Fibroblast of gingiva (primary cell): ENCODE measurements at regions not wholly inside any gene's neighbourhood (a gene's known extent, or its start where the extent isn't known, plus 50 kb on each side); places are given as distances from the start of the nearest gene placed in this dataset.
"Not testable (repeated sequence)": the region's sequence is repeated elsewhere in the genome, so short reads cannot be mapped to it uniquely, and the experiment has no call there.

Experiments used
- DNase-seq: peaks from one replicate; pipeline ENCODE4 v3.0.0-alpha.2; 2011; ENCODE audit warnings: low read depth

DNA sequence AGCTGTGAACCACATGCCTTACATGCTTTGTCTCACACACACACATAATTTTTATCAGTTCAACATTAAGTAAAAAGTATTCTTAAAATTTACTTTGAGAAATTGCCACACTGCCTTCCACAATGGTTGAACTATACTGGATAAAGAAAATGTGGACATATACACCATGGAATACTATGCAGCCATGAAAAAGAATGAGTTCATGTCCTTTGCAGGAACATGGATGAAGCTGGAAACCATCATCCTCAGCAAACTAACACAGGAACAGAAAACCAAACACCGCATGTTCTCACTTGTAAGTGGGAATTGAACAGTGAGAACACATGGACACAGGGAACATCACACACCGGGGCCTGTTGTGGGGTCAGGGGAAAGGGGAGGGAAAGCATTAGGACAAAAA is 774.9 kb upstream of the RAB6C start:
- DNase-seq: not testable (repeated sequence)

DNA sequence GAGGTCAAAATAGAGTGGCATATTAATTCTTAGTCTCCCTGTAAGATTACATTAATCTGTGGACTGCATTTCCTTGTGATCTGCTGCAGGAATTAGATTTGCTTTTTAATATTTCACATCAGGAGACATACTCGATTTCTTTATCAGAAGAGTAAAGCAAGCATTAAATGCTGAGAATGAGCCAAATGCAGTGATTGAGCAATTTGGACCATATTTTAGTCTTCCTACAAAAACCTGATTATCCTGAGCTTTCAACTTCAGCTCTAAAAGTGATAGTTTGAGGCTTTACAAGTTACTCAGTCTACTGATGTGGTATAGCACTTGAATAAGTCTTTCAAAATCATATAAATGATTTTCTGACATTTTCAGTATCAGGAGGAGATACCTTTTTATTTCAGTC is 774.3 kb upstream of the RAB6C start:
- DNase-seq: no peak

DNA sequence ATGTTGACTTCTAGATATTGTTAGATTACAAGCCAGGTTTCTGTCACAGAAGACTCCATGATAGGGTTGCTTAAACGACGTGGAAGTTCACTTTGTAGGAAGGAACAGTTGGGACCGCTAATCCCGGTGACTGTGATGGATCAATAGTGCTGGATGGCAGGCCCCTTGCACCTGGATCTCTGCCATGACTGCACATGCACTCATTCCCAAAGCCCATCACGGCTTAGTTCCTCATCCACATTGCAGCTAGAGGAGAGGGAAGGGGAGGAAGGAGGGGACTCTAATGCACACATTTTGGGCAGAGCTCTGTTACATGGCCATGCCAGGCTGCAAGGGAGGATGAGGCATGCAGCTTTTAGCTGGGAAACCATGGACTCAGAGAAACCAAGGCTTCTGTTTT is 773.7 kb upstream of the RAB6C start:
- no peak for DNase-seq

DNA sequence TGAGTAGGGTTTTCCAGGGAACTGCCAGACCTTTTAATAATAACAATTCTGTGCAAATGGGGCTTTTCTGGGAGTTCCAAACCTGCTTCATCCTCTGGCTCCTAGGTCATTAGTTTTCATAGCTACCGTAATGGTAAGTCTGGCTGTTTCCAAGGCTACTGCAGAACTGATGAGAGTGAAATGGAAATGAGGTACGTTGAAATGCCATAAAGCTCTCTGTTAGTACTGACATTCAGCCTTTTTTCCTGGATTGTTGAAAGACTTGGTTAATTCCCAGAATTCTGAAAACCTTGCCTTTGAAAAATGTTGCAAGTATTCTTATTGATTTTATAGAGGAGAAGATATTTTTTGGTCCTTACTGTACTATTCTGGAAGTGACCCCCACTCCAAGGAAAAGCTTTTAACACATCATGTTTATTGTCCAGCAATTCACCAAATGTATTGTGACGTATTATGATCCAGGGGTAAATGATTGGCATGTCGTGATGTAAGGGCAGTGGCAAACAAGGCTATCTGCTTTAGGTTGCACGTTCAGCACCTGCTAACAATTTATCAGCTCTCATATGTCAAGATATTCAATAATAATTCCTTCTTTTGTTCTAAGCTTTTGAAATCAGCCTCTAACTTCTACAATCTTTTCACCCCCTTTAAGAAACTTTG is 767.0 kb upstream of the RAB6C start:
- no peak for DNase-seq

DNA sequence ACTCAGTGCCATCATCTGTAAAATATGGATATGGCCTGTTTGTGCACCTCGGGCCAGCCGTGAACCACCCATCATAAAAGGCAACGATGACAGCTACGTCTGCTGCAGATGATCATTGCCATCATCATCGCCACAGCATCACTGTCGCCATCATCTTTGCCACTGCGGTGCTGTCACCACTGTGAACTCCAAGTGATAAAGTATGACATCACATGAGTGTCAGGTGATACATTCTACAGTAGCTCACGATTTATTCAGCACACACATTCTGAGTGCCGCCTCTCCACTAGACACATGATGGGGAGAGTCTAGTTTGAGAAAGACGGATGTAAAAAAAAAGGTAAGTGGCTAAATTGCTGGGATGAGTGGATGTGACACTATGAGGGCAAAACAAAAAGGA is 755.4 kb upstream of the RAB6C start:
- DNase-seq: no peak

DNA sequence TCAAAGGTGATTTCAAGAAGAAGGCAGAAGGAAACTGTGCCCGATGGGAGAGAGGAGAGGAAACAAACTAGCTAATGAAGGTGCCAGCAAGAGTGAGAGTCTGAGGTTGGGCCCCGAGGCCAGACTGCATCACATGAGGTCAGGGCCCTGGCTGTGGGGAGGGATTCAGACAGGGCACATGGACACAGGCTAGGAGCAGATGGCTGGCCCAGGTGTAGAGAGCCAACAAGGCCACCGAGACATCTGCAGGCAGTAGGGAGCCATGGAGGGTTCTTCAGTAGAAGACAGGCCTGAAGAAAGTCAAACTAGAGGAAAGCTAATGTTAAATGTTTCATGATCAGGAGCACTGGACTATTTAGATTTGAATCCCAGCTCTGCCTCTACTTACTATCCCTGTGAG is 755.0 kb upstream of the RAB6C start:
- no peak for DNase-seq

DNA sequence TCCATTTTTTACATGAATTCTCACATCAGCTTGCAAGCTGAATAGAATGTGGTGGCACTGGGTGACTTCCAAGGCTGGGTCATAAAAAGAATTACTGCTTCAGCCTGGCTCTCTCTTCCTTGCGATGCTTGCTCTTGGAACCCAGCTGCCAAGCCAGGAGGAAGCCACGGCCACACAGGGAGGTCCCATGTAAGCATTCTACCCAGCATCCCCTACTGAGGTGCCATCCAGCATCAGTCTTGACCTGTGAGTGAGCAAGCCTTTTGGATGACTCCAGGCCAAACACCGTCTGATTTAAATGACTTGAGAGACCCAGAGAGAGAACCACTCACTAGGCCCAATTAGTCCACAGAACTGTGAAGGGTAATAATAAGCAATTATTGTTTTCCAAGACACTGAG is 750.3 kb upstream of the RAB6C start:
- no peak for DNase-seq

DNA sequence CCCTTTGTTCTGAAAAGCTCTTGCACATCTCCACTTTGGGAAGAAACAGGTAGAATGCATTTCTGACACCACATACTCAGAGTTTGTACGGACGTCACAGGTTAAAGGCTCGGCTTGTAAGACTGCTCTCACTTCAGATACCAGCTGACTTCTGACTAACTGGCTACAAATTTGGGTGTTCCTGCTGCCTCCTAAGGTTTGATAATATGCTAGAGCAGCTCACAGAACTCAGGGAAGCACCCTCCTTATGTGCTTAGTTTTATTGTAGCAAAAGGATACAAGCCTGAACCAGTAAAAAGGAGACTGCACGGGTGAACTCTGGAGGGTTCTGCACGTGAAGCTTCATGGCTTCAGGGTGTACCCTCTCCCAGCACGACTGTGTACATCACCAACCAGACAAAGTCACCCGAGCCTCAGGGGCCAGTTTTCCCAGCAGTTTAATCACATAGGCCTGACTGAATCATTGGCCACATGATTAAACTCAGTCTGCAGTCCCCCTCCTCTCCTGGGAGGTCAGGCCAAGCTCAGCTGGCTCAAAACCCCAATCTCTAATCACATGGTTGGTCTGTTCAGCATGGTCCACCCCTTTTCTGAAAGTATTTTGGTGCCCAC is 749.5 kb upstream of the RAB6C start:
- DNase-seq: no peak

DNA sequence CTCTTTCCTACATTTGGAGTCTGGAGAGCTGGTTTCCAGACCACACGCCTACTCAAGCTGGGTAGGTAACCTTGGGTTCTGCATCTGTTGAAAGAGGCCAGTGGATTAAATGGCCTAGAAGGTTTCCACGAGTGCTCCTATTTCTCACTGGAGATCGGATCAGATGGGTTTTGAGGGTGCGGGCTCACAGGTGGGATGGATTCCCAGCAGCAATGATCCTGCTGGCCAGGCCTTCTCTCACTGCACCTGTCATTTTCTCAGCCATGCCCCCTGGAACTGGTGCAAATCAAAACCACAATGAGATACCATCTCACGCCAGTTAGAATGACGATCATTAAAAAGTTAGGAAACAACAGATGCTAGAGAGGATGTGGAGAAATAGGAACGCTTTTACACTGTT is 747.5 kb upstream of the RAB6C start:
- DNase-seq: no peak

DNA sequence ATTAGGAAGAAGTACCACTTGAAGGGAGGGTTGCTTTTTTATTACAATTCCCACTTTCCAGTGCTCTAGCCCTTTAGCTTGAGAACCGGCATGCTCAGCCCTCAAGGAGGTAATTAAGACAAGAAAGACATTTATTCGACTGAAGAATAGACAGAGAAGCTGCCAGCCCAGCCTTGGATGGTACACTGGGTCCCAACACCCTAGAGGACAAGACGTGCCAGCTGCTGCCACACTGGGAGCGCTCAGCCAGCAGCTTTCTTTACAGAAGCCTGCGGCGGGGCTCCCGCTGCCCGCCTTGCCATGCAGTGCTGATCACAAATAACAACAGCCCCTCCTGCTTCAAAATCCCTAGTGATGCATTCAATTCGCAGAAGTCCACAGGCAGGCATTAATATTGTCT is 746.3 kb upstream of the RAB6C start:
- no peak for DNase-seq

DNA sequence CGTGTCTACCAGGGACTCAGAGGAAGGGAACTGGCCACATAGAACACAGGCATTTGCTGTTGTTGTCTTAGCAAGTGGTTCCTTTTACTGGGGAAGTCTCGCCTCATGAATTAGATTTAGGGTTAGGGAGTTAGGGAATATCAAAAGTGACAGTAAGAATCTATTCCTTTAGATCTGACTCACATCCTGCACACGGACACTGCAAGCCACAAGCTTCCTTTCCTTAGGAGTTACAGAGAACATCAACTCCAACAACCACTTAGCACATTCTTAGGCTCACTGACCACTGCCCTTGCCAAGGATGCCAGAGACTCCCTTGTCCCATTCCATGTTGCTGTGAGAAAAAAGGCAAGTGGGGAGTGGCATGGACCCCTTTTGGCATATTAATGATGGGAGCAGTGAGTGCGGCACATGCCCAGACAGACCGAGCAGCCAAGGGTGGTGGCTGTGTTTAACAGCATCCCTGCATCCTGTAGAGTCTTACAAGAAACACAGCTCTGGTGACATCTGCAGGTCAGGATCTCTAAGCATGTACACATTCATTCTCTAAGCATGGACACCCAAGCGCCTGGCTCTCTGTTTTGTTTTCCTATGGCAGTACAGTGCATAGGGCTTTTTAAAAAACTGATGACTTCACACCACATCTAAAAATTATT is 745.6 kb upstream of the RAB6C start:
- no peak for DNase-seq

DNA sequence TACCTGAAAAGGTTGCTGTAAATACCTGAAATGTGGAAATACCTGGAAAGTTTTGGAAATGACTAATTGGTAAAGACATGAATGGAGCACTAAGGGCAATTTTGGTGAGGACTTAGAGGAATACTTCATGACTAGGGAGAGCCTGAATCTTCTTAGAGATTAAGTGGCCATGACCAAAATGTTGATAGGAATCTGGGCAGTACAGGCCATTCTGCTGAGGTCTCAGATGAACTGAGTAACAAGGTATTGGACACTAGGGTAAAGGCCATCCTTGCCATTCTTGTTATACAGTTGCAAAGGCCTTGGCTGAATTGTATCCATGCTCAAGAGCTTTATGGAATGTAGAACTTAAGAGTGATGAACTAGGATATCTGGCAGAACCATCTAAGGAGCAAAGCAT is 742.9 kb upstream of the RAB6C start:
- no peak for DNase-seq

DNA sequence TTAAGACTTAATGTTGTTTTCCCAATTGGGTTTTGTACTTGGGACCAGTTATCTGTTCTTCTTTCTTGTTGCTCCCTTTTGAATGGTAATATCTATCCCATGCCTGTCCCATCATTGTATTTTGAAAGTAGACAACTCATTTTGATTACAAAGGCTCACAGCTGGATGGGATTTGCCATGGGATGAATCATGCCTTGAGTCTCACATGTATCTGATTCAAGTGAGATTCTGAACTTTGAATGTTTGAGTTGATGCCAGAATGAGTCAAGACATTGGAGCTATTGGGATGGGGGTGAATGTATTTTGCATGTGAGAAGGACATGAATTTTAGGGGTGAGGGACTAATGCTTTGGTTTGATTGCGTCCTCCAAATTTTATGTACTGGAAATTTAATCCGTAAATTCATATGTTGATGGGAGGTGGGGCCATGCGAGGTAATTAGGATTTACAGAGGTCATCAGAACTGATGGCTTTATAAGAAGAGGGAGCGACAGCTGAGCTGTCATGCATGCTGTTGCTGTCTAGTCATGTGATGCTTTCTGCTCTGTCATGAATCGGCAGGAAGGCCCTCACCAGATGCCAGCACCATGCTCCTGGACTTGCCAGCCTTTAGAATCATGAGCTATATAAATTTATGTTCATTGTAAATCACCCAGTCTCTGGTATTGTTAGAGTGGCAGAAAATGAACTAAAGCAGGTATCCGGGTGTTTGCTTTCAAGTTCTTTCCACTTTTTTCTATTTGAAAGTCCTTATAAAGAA is 741.3 kb upstream of the RAB6C start:
- DNase-seq: peak; percentile 5

DNA sequence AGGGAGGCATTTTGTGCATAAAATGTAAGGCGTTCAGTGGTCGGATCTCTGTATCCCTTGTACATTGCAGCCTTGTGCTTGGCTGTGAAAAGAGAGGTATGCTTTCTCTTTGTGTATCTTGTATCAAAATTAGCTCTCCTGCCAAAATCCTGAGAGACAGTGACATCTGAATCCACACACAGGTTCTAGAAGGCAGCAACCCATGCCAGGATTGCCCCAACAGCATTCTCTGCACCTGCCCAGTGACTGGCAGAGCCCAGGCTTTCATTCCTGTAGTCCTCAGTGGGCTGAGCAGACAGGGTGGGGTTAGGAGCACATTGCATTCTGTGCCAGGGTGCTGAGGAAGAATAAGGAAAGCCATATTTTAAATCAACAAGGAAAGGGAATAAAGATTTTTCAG is 740.3 kb upstream of the RAB6C start:
- DNase-seq: no peak

DNA sequence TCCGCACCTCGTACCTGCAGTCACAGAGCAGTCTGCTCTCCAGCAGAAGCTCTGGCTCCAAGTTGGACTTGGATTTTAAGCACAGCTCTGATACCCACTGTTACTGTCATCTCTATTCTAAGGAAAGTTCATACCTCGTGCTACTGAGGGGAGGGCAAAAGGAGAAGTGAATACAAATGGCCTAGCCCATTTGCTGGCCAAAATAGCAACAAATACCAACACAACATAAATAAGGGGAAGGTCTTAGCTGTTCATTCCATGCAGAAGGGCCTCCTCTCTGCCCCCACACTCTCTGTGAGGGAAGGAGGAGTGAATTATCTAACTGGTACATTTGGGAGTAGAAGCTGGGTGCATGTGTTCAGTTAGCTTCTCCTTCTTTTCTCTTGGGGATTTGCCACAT is 739.4 kb upstream of the RAB6C start:
- DNase-seq: no peak

DNA sequence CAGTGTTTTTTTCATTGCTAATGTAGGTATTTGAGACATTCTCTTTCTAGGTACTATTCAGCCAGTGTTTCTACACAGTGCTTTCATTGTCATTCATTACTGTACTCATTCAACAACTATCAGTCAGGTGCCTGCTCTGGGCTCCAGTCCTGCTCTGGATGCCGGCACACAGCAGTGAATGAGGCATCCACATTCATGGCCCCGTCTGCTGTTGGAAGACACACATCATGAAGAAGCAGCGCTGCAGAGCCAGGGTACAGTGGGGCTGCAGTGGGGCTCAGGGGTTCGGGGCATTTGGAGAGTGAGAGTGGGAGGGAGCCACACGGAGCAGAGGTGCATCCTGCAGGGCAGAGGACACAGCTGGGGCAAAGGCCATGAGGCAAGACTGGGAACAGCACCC is 737.2 kb upstream of the RAB6C start:
- no peak for DNase-seq

DNA sequence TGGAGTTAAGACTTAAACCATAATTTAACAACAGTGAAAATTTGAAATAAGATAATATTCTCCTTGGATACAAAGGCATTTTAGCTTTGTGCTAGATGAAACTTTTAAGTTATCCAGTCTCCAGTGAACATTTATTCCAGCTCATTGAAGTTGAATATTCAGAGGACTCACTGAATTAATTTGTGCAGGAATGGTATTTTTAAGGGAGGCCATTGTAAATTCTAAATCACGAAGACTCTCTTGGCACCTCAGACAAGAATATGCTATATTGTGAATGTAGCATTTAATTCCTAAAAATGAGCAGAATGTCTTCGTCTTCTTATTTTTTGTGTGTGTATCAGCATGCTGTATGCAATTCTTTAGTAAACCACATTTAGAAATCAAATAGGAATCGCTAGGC is 731.7 kb upstream of the RAB6C start:
- DNase-seq: no peak

DNA sequence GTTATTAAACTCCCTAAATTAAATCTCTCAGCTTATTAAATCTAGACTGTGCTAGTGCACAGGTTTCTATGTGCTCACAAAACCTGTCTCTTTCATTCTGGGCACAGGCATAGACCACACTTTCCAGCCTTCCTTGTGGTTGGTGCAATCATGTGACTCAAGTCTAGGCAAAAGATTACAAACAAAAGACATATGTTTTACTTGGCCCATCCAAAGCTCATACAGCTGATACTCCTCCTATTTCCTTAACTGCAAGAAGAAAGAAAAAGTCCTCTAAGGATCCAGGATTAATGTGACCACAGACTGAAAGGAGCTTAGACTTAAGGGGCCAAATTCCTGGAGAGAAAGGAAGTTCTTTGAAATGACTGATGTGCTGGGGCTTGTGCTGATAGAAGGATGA is 731.3 kb upstream of the RAB6C start:
- no peak for DNase-seq

DNA sequence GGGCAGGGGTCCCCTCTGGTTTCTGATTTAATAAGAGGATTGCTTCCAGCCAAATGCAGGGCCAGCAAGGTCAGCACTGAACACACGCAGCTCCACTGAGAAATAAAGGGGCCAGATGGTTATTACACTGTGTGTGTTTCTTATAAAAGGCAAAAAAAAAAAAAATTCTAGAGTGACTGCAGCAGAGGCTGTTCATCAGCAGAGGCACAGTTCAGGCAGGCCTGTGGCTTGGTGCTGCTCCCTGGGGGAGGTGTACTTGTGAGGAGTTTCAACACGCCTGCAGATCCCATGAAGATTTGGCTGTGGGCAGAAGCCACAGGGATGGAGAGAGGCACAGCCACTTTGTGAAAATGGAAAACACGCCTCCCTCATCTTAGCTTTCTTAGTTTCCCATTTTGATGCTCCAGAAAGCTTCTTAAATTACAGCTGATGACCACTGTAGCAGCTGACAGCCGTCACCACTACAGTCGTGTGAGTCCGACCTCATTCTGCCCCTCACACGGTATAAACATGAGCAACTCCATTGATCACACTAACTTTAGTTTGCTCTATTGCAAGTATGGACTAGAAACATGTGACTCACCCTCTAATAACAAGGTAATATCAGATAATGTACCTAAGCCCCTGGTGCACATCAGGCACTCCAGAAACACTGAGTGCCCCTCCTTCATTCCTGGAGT is 726.5 kb upstream of the RAB6C start:
- no peak for DNase-seq

DNA sequence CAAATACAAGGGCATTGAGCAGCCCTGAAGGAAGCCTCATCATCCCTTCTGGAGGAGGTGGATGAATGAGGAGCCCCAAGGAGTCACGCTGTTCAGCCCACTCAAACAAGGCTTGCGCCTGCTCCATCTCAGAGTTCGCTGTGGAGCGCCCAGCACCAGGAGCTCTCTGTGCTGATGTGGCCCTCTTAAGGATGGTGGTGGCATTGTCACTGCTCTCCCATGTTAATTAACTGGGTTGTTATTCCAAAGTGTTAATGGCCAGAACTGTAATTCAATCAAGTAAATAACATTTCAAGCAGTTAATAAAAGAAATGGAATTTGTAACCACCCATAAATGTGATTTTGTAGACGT is 726.0 kb upstream of the RAB6C start:
- DNase-seq: no peak

DNA sequence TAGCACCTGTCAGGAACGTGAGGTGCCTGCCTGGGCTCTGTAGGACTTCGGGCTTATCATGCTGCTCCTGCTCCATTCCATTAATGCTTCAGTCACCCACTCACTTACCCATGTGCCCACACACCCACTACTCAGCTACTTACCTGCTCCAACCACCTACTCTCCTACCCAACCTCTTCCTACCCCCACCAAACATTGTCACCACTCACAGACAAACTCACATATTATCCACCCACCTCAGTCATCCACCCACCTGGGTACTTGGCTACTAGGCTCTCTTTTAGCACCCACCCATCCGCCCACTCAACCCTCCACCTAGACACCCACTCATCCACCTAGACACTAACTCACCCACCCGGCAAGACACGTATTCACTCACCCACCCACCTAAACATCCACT is 724.7 kb upstream of the RAB6C start:
- no peak for DNase-seq

DNA sequence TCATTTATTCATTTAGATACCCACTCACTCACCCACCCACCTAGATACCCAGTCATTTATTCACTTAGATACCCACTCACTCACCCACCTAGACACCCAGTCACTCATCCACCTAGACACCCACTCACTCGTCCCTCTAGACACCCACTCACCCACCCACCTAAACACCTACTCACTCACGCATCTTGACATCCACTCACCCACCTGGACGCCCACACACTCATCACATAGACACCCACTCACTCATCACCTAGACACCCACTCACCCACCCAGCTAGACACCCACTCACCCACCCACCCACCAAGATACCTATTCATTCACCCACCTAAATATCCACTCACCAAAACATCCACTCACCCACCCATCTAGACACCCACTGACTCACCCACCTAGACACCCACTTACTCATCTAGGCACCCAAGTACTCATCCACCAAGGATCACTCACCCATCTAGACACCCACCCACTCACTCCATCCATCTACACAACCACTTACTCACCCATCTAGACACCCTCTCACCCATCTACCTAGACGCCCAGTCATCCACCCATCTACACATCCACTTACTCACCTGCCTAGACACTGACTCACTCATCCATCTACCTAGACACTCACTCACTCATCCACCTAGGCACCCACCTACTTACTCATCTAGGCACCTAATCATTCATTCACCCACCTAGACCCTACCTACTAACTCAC is 723.7 kb upstream of the RAB6C start:
- DNase-seq: no peak
